Activated CD8-positive, alpha-beta memory T cell treated with anti-CD3 and anti-CD28 coated beads, Interleukin-2, amount 10 ng/mL, durations not matched to agents 7 days and 5 days (primary cell): ENCODE measurements at regions not wholly inside any gene's neighbourhood (a gene's known extent, or its start where the extent isn't known, plus 50 kb on each side); places are given as distances from the start of the nearest gene placed in this dataset.
"Not testable (repeated sequence)": the region's sequence is repeated elsewhere in the genome, so short reads cannot be mapped to it uniquely, and the experiment has no call there.

Source experiments
- ATAC-seq: fragments of 150-1000 bp; cut with Tn5 transposase; one replicate; pipeline ENCODE4 v1.10.0; 2021; ENCODE audit warnings: moderate library complexity
- CTCF ChIA-PET: fragments of 350-600 bp; sonication (Branson Sonifier 250); formaldehyde crosslinking; loops from one replicate; lab custom pipeline; 2021; ENCODE audit warnings: antibody characterized with exemption; lab: Charles Lee
- DNase-seq: peaks from one replicate; pipeline ENCODE4 v3.0.0-alpha.2; 2020
- H3K27ac Mint-ChIP-seq: one replicate; pipeline ENCODE4 v1.8.0; 2021; ENCODE audit warnings: mild to moderate bottlenecking, mixed read lengths
- H3K27me3 Mint-ChIP-seq: one replicate; pipeline ENCODE4 v1.8.0; 2021; ENCODE audit warnings: mixed read lengths
- H3K36me3 Mint-ChIP-seq: one replicate; pipeline ENCODE4 v1.8.0; 2021; ENCODE audit warnings: mild to moderate bottlenecking, mixed read lengths
- H3K4me1 Mint-ChIP-seq: one replicate; pipeline ENCODE4 v1.8.0; 2021; ENCODE audit warnings: mixed read lengths
- H3K4me3 Mint-ChIP-seq: one replicate; pipeline ENCODE4 v1.8.0; 2021; ENCODE audit warnings: mild to moderate bottlenecking, moderate library complexity, mixed read lengths
- H3K9me3 Mint-ChIP-seq: one replicate; pipeline ENCODE4 v1.8.0; 2022; ENCODE audit warnings: low read depth, mixed read lengths

GRCh38 chr1:116185161-116185701 lies 74.0 kb downstream of the MAB21L3 start:
- no peaks in the 10 kb centered on the region for H3K4me1 Mint-ChIP-seq
- H3K36me3 Mint-ChIP-seq = no peaks in the 10 kb centered on the region
- CTCF ChIA-PET = interaction anchor here (1.0 kb wide), 1 partner anchor 46 kb away, joined by 3 read pairs; no protein-coding TSS in a partner anchor
- H3K4me3 Mint-ChIP-seq = no peak overlapping the region
- ATAC-seq = no peak
- H3K27me3 Mint-ChIP-seq = peaks cover 21% of the 10 kb centered on the region
- H3K27ac Mint-ChIP-seq = no peak overlapping the region
- DNase-seq = no peak
- H3K9me3 Mint-ChIP-seq = no peaks in the 10 kb centered on the region

GRCh38 chr1:116189481-116189880 lies 78.3 kb downstream of the MAB21L3 start:
- H3K27ac Mint-ChIP-seq = no peak overlapping the region
- no peaks in the 10 kb centered on the region for H3K4me1 Mint-ChIP-seq
- H3K27me3 Mint-ChIP-seq = peaks cover 12% of the 10 kb centered on the region
- H3K4me3 Mint-ChIP-seq = no peak overlapping the region
- no peaks in the 10 kb centered on the region for H3K9me3 Mint-ChIP-seq
- DNase-seq = no peak
- CTCF ChIA-PET = no interaction called here
- no peaks in the 10 kb centered on the region for H3K36me3 Mint-ChIP-seq
- ATAC-seq = no peak

GRCh38 chr1:116191294-116191693 lies 80.1 kb downstream of the MAB21L3 start:
- H3K4me3 Mint-ChIP-seq = no peak overlapping the region
- ATAC-seq (no peak), DNase-seq (no peak)
- no peaks in the 10 kb centered on the region for H3K9me3 Mint-ChIP-seq
- CTCF ChIA-PET = no interaction called here
- H3K4me1 Mint-ChIP-seq = no peaks in the 10 kb centered on the region
- H3K27me3 Mint-ChIP-seq = peaks cover 9% of the 10 kb centered on the region
- H3K27ac Mint-ChIP-seq = no peak overlapping the region
- no peaks in the 10 kb centered on the region for H3K36me3 Mint-ChIP-seq

GRCh38 chr1:116193768-116194167 lies 82.6 kb downstream of the MAB21L3 start:
- DNase-seq (no peak), ATAC-seq (no peak)
- no peaks in the 10 kb centered on the region for H3K36me3 Mint-ChIP-seq
- H3K27me3 Mint-ChIP-seq = peaks cover 9% of the 10 kb centered on the region
- H3K9me3 Mint-ChIP-seq = no peaks in the 10 kb centered on the region
- H3K4me1 Mint-ChIP-seq = no peaks in the 10 kb centered on the region
- no peak overlapping the region for H3K4me3 Mint-ChIP-seq
- CTCF ChIA-PET = interaction anchor here (0.7 kb wide), 1 partner anchor 55 kb away, joined by 4 read pairs; no protein-coding TSS in a partner anchor
- H3K27ac Mint-ChIP-seq = no peak overlapping the region

- CTCF ChIA-PET = interaction anchor here (0.7 kb wide), 1 partner anchor 55 kb away, joined by 4 read pairs; no protein-coding TSS in a partner anchor
- H3K9me3 Mint-ChIP-seq = no peaks in the 10 kb centered on the region
- ATAC-seq (no peak), DNase-seq (no peak)
- H3K27me3 Mint-ChIP-seq = peaks cover 9% of the 10 kb centered on the region
- no peaks in the 10 kb centered on the region for H3K36me3 Mint-ChIP-seq
- no peak overlapping the region for H3K27ac Mint-ChIP-seq
- no peak overlapping the region for H3K4me3 Mint-ChIP-seq
- no peaks in the 10 kb centered on the region for H3K4me1 Mint-ChIP-seq
Measured at GRCh38 chr1:116194568-116194967, 83.4 kb downstream of the MAB21L3 start.

- H3K27ac Mint-ChIP-seq = no peak overlapping the region
- DNase-seq = no peak
- H3K36me3 Mint-ChIP-seq = no peaks in the 10 kb centered on the region
- peaks cover 9% of the 10 kb centered on the region for H3K27me3 Mint-ChIP-seq
- no peaks in the 10 kb centered on the region for H3K9me3 Mint-ChIP-seq
- no peak for ATAC-seq
- CTCF ChIA-PET = no interaction called here
- no peak overlapping the region for H3K4me3 Mint-ChIP-seq
- H3K4me1 Mint-ChIP-seq = no peaks in the 10 kb centered on the region
Measured at GRCh38 chr1:116195077-116195868, 84.1 kb downstream of the MAB21L3 start.

GRCh38 chr1:116200343-116200742 lies 89.1 kb downstream of the MAB21L3 start:
- not testable (repeated sequence) for H3K9me3 Mint-ChIP-seq, H3K27ac Mint-ChIP-seq, H3K4me3 Mint-ChIP-seq, ATAC-seq, H3K36me3 Mint-ChIP-seq, H3K4me1 Mint-ChIP-seq, DNase-seq
- peaks cover 22% of the 10 kb centered on the region for H3K27me3 Mint-ChIP-seq
- CTCF ChIA-PET = interaction anchor here (0.7 kb wide), 1 partner anchor 285 kb away, joined by 4 read pairs; no protein-coding TSS in a partner anchor

- ATAC-seq = no peak
- Mint-ChIP-seq H3K27me3 (peaks cover 22% of the 10 kb centered on the region), H3K4me3 (no peak overlapping the region), H3K4me1 (no peaks in the 10 kb centered on the region), H3K27ac (no peak overlapping the region), H3K9me3 (no peaks in the 10 kb centered on the region), H3K36me3 (no peaks in the 10 kb centered on the region)
- CTCF ChIA-PET = no interaction called here
- DNase-seq = no peak
Measured at GRCh38 chr1:116201911-116202310, 90.7 kb downstream of the MAB21L3 start.

GRCh38 chr1:116203181-116203723 lies 92.1 kb downstream of the MAB21L3 start:
- ATAC-seq = no peak
- H3K9me3 Mint-ChIP-seq = no peaks in the 10 kb centered on the region
- no peaks in the 10 kb centered on the region for H3K4me1 Mint-ChIP-seq
- no peak for DNase-seq
- H3K27ac Mint-ChIP-seq = no peak overlapping the region
- CTCF ChIA-PET = interaction anchor here (0.6 kb wide), 1 partner anchor 282 kb away, joined by 3 read pairs; no protein-coding TSS in a partner anchor
- peaks cover 22% of the 10 kb centered on the region for H3K27me3 Mint-ChIP-seq
- no peaks in the 10 kb centered on the region for H3K36me3 Mint-ChIP-seq
- no peak overlapping the region for H3K4me3 Mint-ChIP-seq

GRCh38 chr1:116203920-116204319 lies 92.7 kb downstream of the MAB21L3 start:
- Mint-ChIP-seq H3K36me3 (no peaks in the 10 kb centered on the region), H3K4me1 (no peaks in the 10 kb centered on the region), H3K4me3 (no peak overlapping the region), H3K9me3 (no peaks in the 10 kb centered on the region), H3K27ac (no peak overlapping the region), H3K27me3 (peaks cover 22% of the 10 kb centered on the region)
- CTCF ChIA-PET = interaction anchor here (0.6 kb wide), 1 partner anchor 281 kb away, joined by 3 read pairs; no protein-coding TSS in a partner anchor
- ATAC-seq (no peak), DNase-seq (no peak)

GRCh38 chr1:116205941-116206679 lies 94.9 kb downstream of the MAB21L3 start:
- Mint-ChIP-seq H3K27ac (no peak overlapping the region), H3K4me1 (no peaks in the 10 kb centered on the region), H3K4me3 (no peak overlapping the region), H3K27me3 (peaks cover 19% of the 10 kb centered on the region), H3K36me3 (no peaks in the 10 kb centered on the region), H3K9me3 (no peaks in the 10 kb centered on the region)
- ATAC-seq (no peak), DNase-seq (no peak)
- CTCF ChIA-PET = no interaction called here

- H3K27ac Mint-ChIP-seq = no peak overlapping the region
Measured at GRCh38 chr1:116207126-116207735, 96.0 kb downstream of the MAB21L3 start.

GRCh38 chr1:116208136-116208535 lies 96.9 kb downstream of the MAB21L3 start:
- Mint-ChIP-seq H3K36me3 (no peaks in the 10 kb centered on the region), H3K27me3 (peaks cover 9% of the 10 kb centered on the region), H3K27ac (no peak overlapping the region), H3K4me1 (no peaks in the 10 kb centered on the region), H3K4me3 (no peak overlapping the region), H3K9me3 (no peaks in the 10 kb centered on the region)
- CTCF ChIA-PET = interaction anchor here (0.7 kb wide), 1 partner anchor 69 kb away, joined by 3 read pairs; no protein-coding TSS in a partner anchor
- ATAC-seq (no peak), DNase-seq (no peak)

More at GRCh38 chr1:116207126-116207735, 96.0 kb downstream of the MAB21L3 start:
- DNase-seq (no peak), ATAC-seq (no peak)
- Mint-ChIP-seq H3K9me3 (no peaks in the 10 kb centered on the region), H3K27me3 (peaks cover 11% of the 10 kb centered on the region), H3K4me1 (no peaks in the 10 kb centered on the region), H3K36me3 (no peaks in the 10 kb centered on the region), H3K4me3 (no peak overlapping the region)
- CTCF ChIA-PET = interaction anchor here (0.7 kb wide), 1 partner anchor 68 kb away, joined by 3 read pairs; no protein-coding TSS in a partner anchor
